SU-DHL-6 (cell line): ENCODE measurements at regions not wholly inside any gene's neighbourhood (a gene's known extent, or its start where the extent isn't known, plus 50 kb on each side); places are given as distances from the start of the nearest gene placed in this dataset.

Experiments
- EZH2phosphoT487 ChIP-seq: fragments of 200-600 bp; sonication (generic), shearing (Covaris generic); conservative IDR thresholded peaks from 2 replicates; pipeline ENCODE4 v1.6.1; 2018; ENCODE audit warnings: mild to moderate bottlenecking, antibody characterized with exemption, low read length, moderate library complexity, mixed read lengths
- TF ChIP-seq, protein P1 (sequence below): fragments of 200-600 bp; sonication (generic); IDR thresholded peaks from one replicate; pipeline ENCODE4 v1.5.1; 2017; ENCODE audit warnings: antibody characterized with exemption, mild to moderate bottlenecking, low read length, moderate library complexity; ENCODE audit not compliant: insufficient read depth, poor library complexity, severe bottlenecking

DNA sequence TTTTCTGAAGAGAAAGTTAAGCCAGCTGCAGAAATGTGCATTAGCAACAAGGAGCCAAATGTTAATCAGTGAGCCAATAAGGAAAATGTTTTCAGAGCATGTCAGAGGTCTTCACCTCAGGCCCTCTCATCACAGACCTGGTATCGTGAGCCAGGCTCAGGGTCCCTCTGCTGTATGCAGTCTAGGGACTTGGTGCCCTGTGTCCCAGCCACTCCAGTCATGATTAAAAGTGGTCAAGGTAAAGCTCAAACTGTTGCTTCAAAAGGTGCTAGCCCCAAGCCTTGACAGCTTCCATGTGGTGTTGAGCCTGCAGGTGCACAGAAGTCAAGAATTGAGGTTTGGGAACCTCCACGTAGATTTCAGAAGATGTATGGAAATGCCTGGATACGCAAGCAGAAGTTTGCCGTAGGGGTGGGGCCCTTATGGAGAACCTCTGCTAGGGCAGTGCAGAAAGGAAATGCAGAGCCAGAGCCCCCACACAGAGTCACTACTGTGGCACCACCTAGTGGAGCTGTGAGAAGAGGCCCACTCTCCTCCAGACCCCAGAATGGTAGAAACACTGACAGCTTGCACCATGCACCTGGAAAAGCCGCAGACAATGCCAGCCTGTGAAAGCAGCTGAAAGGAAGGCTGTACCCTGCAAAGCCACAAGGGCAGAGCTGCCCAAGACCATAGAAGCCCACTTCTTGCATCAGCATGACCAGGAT, 1128.7 kb downstream of the AMY1C start:
- TF ChIP-seq, protein P1, sequence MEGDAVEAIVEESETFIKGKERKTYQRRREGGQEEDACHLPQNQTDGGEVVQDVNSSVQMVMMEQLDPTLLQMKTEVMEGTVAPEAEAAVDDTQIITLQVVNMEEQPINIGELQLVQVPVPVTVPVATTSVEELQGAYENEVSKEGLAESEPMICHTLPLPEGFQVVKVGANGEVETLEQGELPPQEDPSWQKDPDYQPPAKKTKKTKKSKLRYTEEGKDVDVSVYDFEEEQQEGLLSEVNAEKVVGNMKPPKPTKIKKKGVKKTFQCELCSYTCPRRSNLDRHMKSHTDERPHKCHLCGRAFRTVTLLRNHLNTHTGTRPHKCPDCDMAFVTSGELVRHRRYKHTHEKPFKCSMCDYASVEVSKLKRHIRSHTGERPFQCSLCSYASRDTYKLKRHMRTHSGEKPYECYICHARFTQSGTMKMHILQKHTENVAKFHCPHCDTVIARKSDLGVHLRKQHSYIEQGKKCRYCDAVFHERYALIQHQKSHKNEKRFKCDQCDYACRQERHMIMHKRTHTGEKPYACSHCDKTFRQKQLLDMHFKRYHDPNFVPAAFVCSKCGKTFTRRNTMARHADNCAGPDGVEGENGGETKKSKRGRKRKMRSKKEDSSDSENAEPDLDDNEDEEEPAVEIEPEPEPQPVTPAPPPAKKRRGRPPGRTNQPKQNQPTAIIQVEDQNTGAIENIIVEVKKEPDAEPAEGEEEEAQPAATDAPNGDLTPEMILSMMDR = peak; percentile 22
- no peak for TF ChIP-seq EZH2phosphoT487
